HEK293T (cell line): ENCODE measurements at regions not wholly inside any gene's neighbourhood (a gene's known extent, or its start where the extent isn't known, plus 50 kb on each side); places are given as distances from the start of the nearest gene placed in this dataset.

ENCODE experiments used
- BHLHE40 ChIP-seq: fragments of 450-650 bp; IDR thresholded peaks from 2 replicates; pipeline ENCODE4 v1.6.1; 2016; ENCODE audit warnings: mild to moderate bottlenecking, moderate library complexity, borderline replicate concordance
- CTBP1 ChIP-seq: fragments of 450-650 bp; IDR thresholded peaks from 2 replicates; pipeline ENCODE4 v1.6.1; 2016; ENCODE audit warnings: borderline replicate concordance
- FOXK2 ChIP-seq: fragments of 450-650 bp; IDR thresholded peaks from 2 replicates; pipeline ENCODE4 v1.6.1; 2016; ENCODE audit warnings: mild to moderate bottlenecking
- FOXM1 ChIP-seq: fragments of 450-650 bp; IDR thresholded peaks from 2 replicates; pipeline ENCODE4 v1.6.1; 2017; ENCODE audit warnings: mild to moderate bottlenecking, borderline replicate concordance
- HDGF ChIP-seq: fragments of 450-650 bp; IDR thresholded peaks from 2 replicates; pipeline ENCODE4 v1.6.1; 2017; ENCODE audit warnings: antibody characterized with exemption, borderline replicate concordance
- L3MBTL2 ChIP-seq: fragments of 450-650 bp; conservative IDR thresholded peaks from 2 replicates; pipeline ENCODE4 v1.6.1; 2016; ENCODE audit warnings: mild to moderate bottlenecking
- NFRKB ChIP-seq: fragments of 450-650 bp; IDR thresholded peaks from 2 replicates; pipeline ENCODE4 v1.6.1; 2016; ENCODE audit warnings: mild to moderate bottlenecking, moderate library complexity
- SP1 ChIP-seq: fragments of 450-650 bp; IDR thresholded peaks from 2 replicates; pipeline ENCODE4 v1.6.1; 2017
- TARDBP ChIP-seq: fragments of 450-650 bp; IDR thresholded peaks from 2 replicates; pipeline ENCODE4 v1.6.1; 2016
- ZNF384 ChIP-seq: fragments of 450-650 bp; IDR thresholded peaks from 2 replicates; pipeline ENCODE4 v1.6.1; 2016

DNA sequence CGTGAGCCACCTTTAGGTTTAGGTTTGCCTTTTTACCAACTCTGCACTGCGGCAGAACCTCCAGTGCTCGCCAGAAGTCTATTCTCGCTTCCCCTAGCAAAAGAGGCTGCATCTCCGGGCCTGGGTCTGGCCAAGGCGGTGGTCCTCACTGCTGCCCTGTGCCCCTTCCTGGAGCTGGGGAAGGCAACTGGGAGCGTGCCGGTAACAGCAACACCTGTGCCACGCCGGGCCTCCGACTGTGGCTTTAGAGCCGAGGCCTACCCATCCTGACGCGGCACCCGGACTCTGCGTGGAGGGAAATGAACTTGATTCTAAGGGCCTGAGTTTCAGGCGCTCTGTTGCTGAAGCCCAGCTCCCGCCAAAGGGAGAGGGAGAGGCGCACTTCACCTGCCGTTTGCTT lies 82.4 kb upstream of the SPATA31C2 start:
- TF ChIP-seq ZNF384, result no peak
- no peak for TF ChIP-seq FOXK2
- TF ChIP-seq HDGF, result no peak
- no peak for TF ChIP-seq TARDBP
- TF ChIP-seq L3MBTL2, result no peak
- no peak for TF ChIP-seq CTBP1
- no peak for TF ChIP-seq SP1
- no peak for TF ChIP-seq BHLHE40
- no peak for TF ChIP-seq NFRKB
- no peak for TF ChIP-seq FOXM1
